PFSK-1 (cell line): ENCODE measurements at regions not wholly inside any gene's neighbourhood (a gene's known extent, or its start where the extent isn't known, plus 50 kb on each side); places are given as distances from the start of the nearest gene placed in this dataset.

Experiments used
- FOXP2 ChIP-seq: optimal IDR thresholded peaks from 2 replicates; pipeline ENCODE3; 2011; ENCODE audit warnings: borderline replicate concordance, control low read depth, inconsistent platforms; ENCODE audit not compliant: insufficient read depth; ENCODE audit errors: extremely low read length, extremely low read depth
- POLR2AphosphoS5 ChIP-seq: IDR thresholded peaks from 2 replicates; pipeline ENCODE4 v1.6.1; 2012; ENCODE audit warnings: low read depth, mild to moderate bottlenecking, control low read depth, low read length, moderate library complexity
- REST ChIP-seq, 2 experiments: IDR thresholded peaks; 2 replicates each; pipeline versions ENCODE4 v1.6.1 to v1.8.0; 2011 to 2012; ENCODE audit warnings: low read depth in 2 of 2, low read length in 2 of 2, control low read depth in 1 of 2, inconsistent platforms in 1 of 2, mild to moderate bottlenecking in 1 of 2, moderate library complexity in 1 of 2; ENCODE audit not compliant: insufficient read depth in 1 of 2
- SIN3A ChIP-seq: IDR thresholded peaks from 2 replicates; pipeline ENCODE4 v1.6.1; 2012; ENCODE audit warnings: mild to moderate bottlenecking, low read length, moderate library complexity, borderline replicate concordance; ENCODE audit not compliant: insufficient read depth
- TAF1 ChIP-seq: IDR thresholded peaks from 2 replicates; pipeline ENCODE4 v1.6.1; 2012; ENCODE audit warnings: low read length, control low read depth, borderline replicate concordance; ENCODE audit not compliant: insufficient read depth

- no peak for TF ChIP-seq TAF1
- TF ChIP-seq SIN3A = no peak
- TF ChIP-seq REST (IDR thresholded peaks at IDR 0.05; ENCODE audit: insufficient read depth in 1 of 2, low read depth in 2 of 2, low read length in 2 of 2) = no peak
- TF ChIP-seq FOXP2 = no peak
- TF ChIP-seq POLR2AphosphoS5 = no peak
These were observed 1011.8 kb upstream of the CDH2 start for GRCh38 chr18:29188760-29189159.

- TF ChIP-seq TAF1 = no peak
- no peak for TF ChIP-seq FOXP2
- no peak for TF ChIP-seq SIN3A
These were observed 1008.9 kb upstream of the CDH2 start for GRCh38 chr18:29185801-29186200.

GRCh38 chr18:29184654-29185053, 1007.7 kb upstream of the CDH2 start:
- TF ChIP-seq SIN3A (no peak), REST (IDR thresholded peaks at IDR 0.05; ENCODE audit: insufficient read depth in 1 of 2, low read depth in 2 of 2, low read length in 2 of 2) (no peak), TAF1 (no peak), POLR2AphosphoS5 (no peak), FOXP2 (no peak)

- no peak for TF ChIP-seq REST (IDR thresholded peaks at IDR 0.05; ENCODE audit: insufficient read depth in 1 of 2, low read depth in 2 of 2, low read length in 2 of 2)
- TF ChIP-seq SIN3A = no peak
- TF ChIP-seq FOXP2 = no peak
- TF ChIP-seq POLR2AphosphoS5 = no peak
These were observed 1004.4 kb upstream of the CDH2 start for GRCh38 chr18:29181151-29181901.

GRCh38 chr18:29176681-29177080, 999.8 kb upstream of the CDH2 start:
- TF ChIP-seq SIN3A (no peak), POLR2AphosphoS5 (no peak), TAF1 (no peak), REST (IDR thresholded peaks at IDR 0.05; ENCODE audit: insufficient read depth in 1 of 2, low read depth in 2 of 2, low read length in 2 of 2) (no peak), FOXP2 (no peak)
